ENCODE measurements at regions not wholly inside any gene's neighbourhood (a gene's known extent, or its start where the extent isn't known, plus 50 kb on each side); places are given as distances from the start of the nearest gene placed in this dataset.

- WGBS (ENCODE audit: low lambda C conversion rate) = 38% methylated on average over 5 of the region's 5 CpGs
- Histone ChIP-seq H3K27me3 (ENCODE audit: control insufficient read depth in 1 of 2, insufficient read depth in 2 of 2, low read length in 2 of 2) (no peaks in the 10 kb centered on the region), H3K9me3 (ENCODE audit: low read length) (no peaks in the 10 kb centered on the region), H3K27ac (ENCODE audit: extremely low read length, insufficient read depth, low read length) (no peak overlapping the region), H3K9ac (ENCODE audit: insufficient read depth, low read depth, low read length) (no peak overlapping the region), H4K20me1 (ENCODE audit: insufficient read depth, low read length) (no peaks in the 10 kb centered on the region), H3K79me2 (ENCODE audit: insufficient read depth, low read length) (no peaks in the 10 kb centered on the region), H3K4me2 (ENCODE audit: low read depth, low read length) (no peak overlapping the region), H3K36me3 (replicated peaks in 1 of 2; ENCODE audit: control insufficient read depth in 1 of 2, insufficient read depth in 2 of 2, low read length in 2 of 2) (no peaks in the 10 kb centered on the region), H3K4me3 (replicated peaks in 1 of 3; ENCODE audit: insufficient read depth in 1 of 3, low read depth in 2 of 3, low read length in 3 of 3) (no peak overlapping the region), H2AFZ (ENCODE audit: low read length) (no peak overlapping the region), H3K4me1 (ENCODE audit: insufficient read depth, low read length) (no peaks in the 10 kb centered on the region)
- POLR2A ChIA-PET = no interaction called here
- ATAC-seq = no peak
- DNase-seq (ENCODE audit: low spot score) = no peak
- CTCF ChIA-PET (ENCODE audit: low intra/inter-chr PET ratio, low total read pairs) = no interaction called here
- BruUV-seq (replicated peaks) = no TSS peak
- in situ Hi-C loops (cut with HindIII; ENCODE audit: extremely low pct_ligation_motif_present, low pct_unique_long_range_greater_than_20kb) (loop anchor here (25.0 kb wide), 1 partner anchor 622 kb away; no protein-coding TSS in a partner anchor), intact Hi-C loops (cut with micrococcal nuclease; ENCODE audit: unreplicated experiment) (no loop called here)
- no peak for FAIRE-seq
- no peak for TF ChIP-seq ZC3H4 (CRISPR knock-in tag; IDR thresholded peaks at IDR 0.05; ENCODE audit: borderline replicate concordance)
- TF ChIP-seq TAF15 (IDR thresholded peaks at IDR 0.05; ENCODE audit: low read depth, low read length, poor library complexity, severe bottlenecking) = no peak
- TF ChIP-seq ZNF562 (CRISPR knock-in tag; IDR thresholded peaks at IDR 0.05; ENCODE audit: borderline replicate concordance) = no peak
- no peak for TF ChIP-seq GMEB2 (CRISPR knock-in tag; IDR thresholded peaks at IDR 0.05; ENCODE audit: low read depth)
- TF ChIP-seq FOXO4 (CRISPR knock-in tag; conservative IDR thresholded peaks at IDR 0.05) = no peak
- TF ChIP-seq E2F2 (CRISPR knock-in tag; IDR thresholded peaks at IDR 0.05; ENCODE audit: borderline replicate concordance) = no peak
These were observed 265.2 kb downstream of the DMAC1 start for GRCh38 chr9:7534211-7534935.

Data from HepG2 (cell line).